Tongue (tissue), 1 donor: ENCODE measurements at regions not wholly inside any gene's neighbourhood (a gene's known extent, or its start where the extent isn't known, plus 50 kb on each side); places are given as distances from the start of the nearest gene placed in this dataset.
"Not testable (repeated sequence)": the region's sequence is repeated elsewhere in the genome, so short reads cannot be mapped to it uniquely, and the experiment has no call there.

Source experiments
- DNase-seq: peaks from one replicate; pipeline ENCODE4 v3.0.0-alpha.2; 2015

GRCh38 chr1:222415441-222415840 lies 132.5 kb downstream of the HHIPL2 start:
- DNase-seq, result no peak

- no peak for DNase-seq
Measured at GRCh38 chr1:222413991-222414549, 133.8 kb downstream of the HHIPL2 start.

GRCh38 chr1:222413436-222413835 lies 134.5 kb downstream of the HHIPL2 start:
- no peak for DNase-seq

- no peak for DNase-seq
Measured at GRCh38 chr1:222404710-222405109, 143.2 kb downstream of the HHIPL2 start.

GRCh38 chr1:222399197-222399596 lies 148.7 kb downstream of the HHIPL2 start:
- DNase-seq, result no peak

- no peak for DNase-seq
Measured at GRCh38 chr1:222394224-222394623, 153.7 kb downstream of the HHIPL2 start.

GRCh38 chr1:222392556-222392955 lies 155.3 kb downstream of the HHIPL2 start:
- DNase-seq, result no peak

GRCh38 chr1:222390181-222390580 lies 157.7 kb downstream of the HHIPL2 start:
- no peak for DNase-seq

- DNase-seq, result no peak
Measured at GRCh38 chr1:222387007-222387814, 160.7 kb downstream of the HHIPL2 start.

- no peak for DNase-seq
Measured at GRCh38 chr1:222385955-222386354, 161.9 kb downstream of the HHIPL2 start.

GRCh38 chr1:222385262-222385661 lies 162.6 kb downstream of the HHIPL2 start:
- DNase-seq, result no peak

GRCh38 chr1:222384531-222384930 lies 163.4 kb downstream of the HHIPL2 start:
- DNase-seq, result no peak

GRCh38 chr1:222382171-222382570 lies 165.7 kb downstream of the HHIPL2 start:
- no peak for DNase-seq

- no peak for DNase-seq
Measured at GRCh38 chr1:222377428-222378088, 170.3 kb downstream of the HHIPL2 start.

GRCh38 chr1:222376791-222377190 lies 171.1 kb downstream of the HHIPL2 start:
- DNase-seq, result not testable (repeated sequence)

- no peak for DNase-seq
Measured at GRCh38 chr1:222375701-222376100, 172.2 kb downstream of the HHIPL2 start.

GRCh38 chr1:222373831-222374602 lies 173.9 kb downstream of the HHIPL2 start:
- no peak for DNase-seq

- no peak for DNase-seq
Measured at GRCh38 chr1:222373216-222373615, 174.7 kb downstream of the HHIPL2 start.

- DNase-seq, result no peak
Measured at GRCh38 chr1:222372221-222372620, 175.7 kb downstream of the HHIPL2 start.

- DNase-seq, result no peak
Measured at GRCh38 chr1:222370913-222371675, 176.8 kb downstream of the HHIPL2 start.

GRCh38 chr1:222370081-222370912 lies 177.6 kb downstream of the HHIPL2 start:
- DNase-seq, result no peak
